HCT116 (cell line): ENCODE measurements at regions not wholly inside any gene's neighbourhood (a gene's known extent, or its start where the extent isn't known, plus 50 kb on each side); places are given as distances from the start of the nearest gene placed in this dataset.

Experiments
- ATAC-seq: fragments of 200-7000 bp; cut with Tn5 transposase; 2 replicates; pipeline ENCODE4 v1.9.1; 2020; ENCODE audit warnings: mild to moderate bottlenecking, moderate library complexity
- BruUV-seq: library from RNA; stranded (reverse); fragments of 400-500 nt; replicated peaks from 2 replicates; lab custom pipeline; 2021; lab: Mats Ljungman, UMichigan
- CTCF ChIA-PET: fragments of 300-600 bp; sonication (Branson Sonifier 250); formaldehyde crosslinking; loops from one replicate; lab custom pipeline; 2021; ENCODE audit warnings: antibody characterized with exemption; lab: Charles Lee
- POLR2A ChIA-PET: fragments of 300-600, 350-600 bp; sonication (Branson Sonifier 250); formaldehyde crosslinking; loops from one replicate; lab custom pipeline; 2021; ENCODE audit warnings: antibody characterized with exemption; lab: Charles Lee
- RAD21 ChIA-PET, 2 experiments: fragments of 300-600 bp; sonication (Branson Sonifier 250); formaldehyde crosslinking; loops; one replicate each; lab custom pipeline; 2023; ENCODE audit warnings: low total read pairs in 2 of 2; ENCODE audit not compliant: uncharacterized antibody in 2 of 2, unreplicated experiment in 2 of 2, low non-redundant PET in 1 of 2; lab: Charles Lee
- DNase-seq: peaks from one replicate; pipeline ENCODE4 v3.0.0-alpha.2; 2010; ENCODE audit warnings: low read depth, low spot score
- H2AFZ ChIP-seq: fragments of 200-600 bp; shearing (Covaris generic), sonication (generic); 2 replicates; pipeline ENCODE4 v1.6.1; 2017; ENCODE audit warnings: low read depth, mixed run types, mixed read lengths, antibody characterized with exemption, low read length; ENCODE audit not compliant: poor library complexity, severe bottlenecking
- H3K27ac ChIP-seq: 2 replicates; pipeline ENCODE4 v1.5.1; 2012; ENCODE audit warnings: low read depth, low read length
- H3K27me3 ChIP-seq: fragments of 200-600 bp; sonication (generic); 2 replicates; pipeline ENCODE4 v1.6.1; 2016; ENCODE audit warnings: mixed run types, low read length, mixed read lengths; ENCODE audit not compliant: insufficient read depth
- H3K36me3 ChIP-seq, 2 experiments: fragments of 200-500 bp in 1 of 2; fragments of 200-600 bp in 1 of 2; sonication (Bioruptor generic) in 1 of 2; sonication (generic) in 1 of 2; 2 replicates each; pipeline versions ENCODE4 v1.5.1 to v1.6.1; 2014 to 2016; ENCODE audit warnings: low read length in 2 of 2, inconsistent platforms in 1 of 2, mixed read lengths in 1 of 2, mixed run types in 1 of 2; ENCODE audit not compliant: insufficient read depth in 2 of 2, control insufficient read depth in 1 of 2
- H3K4me1 ChIP-seq, 2 experiments: fragments of 200-600 bp in 1 of 2; sonication (generic) in 1 of 2; 2 replicates each; pipeline versions ENCODE4 v1.5.1 to v1.6.1; 2012 to 2017; ENCODE audit warnings: low read length in 2 of 2, inconsistent platforms in 1 of 2, mild to moderate bottlenecking in 1 of 2, mixed read lengths in 1 of 2, mixed run types in 1 of 2, moderate library complexity in 1 of 2; ENCODE audit not compliant: insufficient read depth in 2 of 2, control insufficient read depth in 1 of 2
- H3K4me2 ChIP-seq: fragments of 200-600 bp; sonication (generic); 2 replicates; pipeline ENCODE4 v1.6.1; 2017; ENCODE audit warnings: mixed run types, low read length, mixed read lengths
- H3K4me3 ChIP-seq, 2 experiments: fragments of 200-600 bp in 1 of 2; sonication (generic) in 1 of 2; replicated peaks in 1 of 2; 2 replicates each; pipeline ENCODE4 v1.5.1; 2011 to 2016; ENCODE audit warnings: low read length in 2 of 2, control low read depth in 1 of 2, low read depth in 1 of 2, mild to moderate bottlenecking in 1 of 2, mixed read lengths in 1 of 2, mixed run types in 1 of 2
- H3K79me2 ChIP-seq: fragments of 200-600 bp; sonication (generic); 2 replicates; pipeline ENCODE4 v1.6.1; 2017; ENCODE audit warnings: mild to moderate bottlenecking, mixed run types, low read length, moderate library complexity, mixed read lengths; ENCODE audit not compliant: insufficient read depth
- H3K9ac ChIP-seq: fragments of 200-600 bp; sonication (generic); 2 replicates; pipeline ENCODE4 v1.6.1; 2016; ENCODE audit warnings: low read length, mixed read lengths
- H3K9me2 ChIP-seq: fragments of 200-600 bp; sonication (generic), shearing (Covaris generic); 2 replicates; pipeline ENCODE4 v1.6.1; 2017; ENCODE audit warnings: mixed run types, mild to moderate bottlenecking, moderate library complexity; ENCODE audit not compliant: insufficient read depth
- H3K9me3 ChIP-seq, 2 experiments: fragments of 200-500 bp in 1 of 2; fragments of 200-600 bp in 1 of 2; sonication (Bioruptor generic) in 1 of 2; sonication (generic) in 1 of 2; 2 replicates each; pipeline ENCODE4 v1.6.1; 2014 to 2017; ENCODE audit warnings: low read length in 2 of 2, mixed read lengths in 2 of 2, inconsistent platforms in 1 of 2, low read depth in 1 of 2, mild to moderate bottlenecking in 1 of 2, mixed run types in 1 of 2, moderate library complexity in 1 of 2; ENCODE audit not compliant: control insufficient read depth in 1 of 2, insufficient read depth in 1 of 2
- H4K20me1 ChIP-seq: fragments of 200-600 bp; sonication (generic), shearing (Covaris generic); 2 replicates; pipeline ENCODE4 v1.6.1; 2017; ENCODE audit warnings: mixed run types, mild to moderate bottlenecking, moderate library complexity; ENCODE audit not compliant: insufficient read depth
- EGR1 ChIP-seq: IDR thresholded peaks from 2 replicates; pipeline ENCODE4 v1.6.1; 2012; ENCODE audit warnings: low read depth
- ELF1 ChIP-seq: IDR thresholded peaks from 2 replicates; pipeline ENCODE4 v1.6.1; 2012; ENCODE audit warnings: low read depth, borderline replicate concordance
- EZH2 ChIP-seq: fragments of 200-600 bp; sonication (generic); IDR thresholded peaks from 2 replicates; pipeline ENCODE4 v1.6.1; 2017; ENCODE audit warnings: antibody characterized with exemption, mixed run types
- EZH2phosphoT487 ChIP-seq: fragments of 200-600 bp; IDR thresholded peaks from 2 replicates; pipeline ENCODE4 v1.6.1; 2018; ENCODE audit warnings: antibody characterized with exemption, borderline replicate concordance
- FOSL1 ChIP-seq: IDR thresholded peaks from 2 replicates; pipeline ENCODE4 v1.6.1; 2012; ENCODE audit warnings: low read depth
- JUND ChIP-seq: IDR thresholded peaks from 2 replicates; pipeline ENCODE4 v1.6.1; 2012
- POLR2AphosphoS5 ChIP-seq: IDR thresholded peaks from 2 replicates; pipeline ENCODE4 v1.6.1; 2011; ENCODE audit warnings: mild to moderate bottlenecking, low read depth, low read length, moderate library complexity
- RAD21 ChIP-seq: IDR thresholded peaks from 2 replicates; pipeline ENCODE4 v1.6.1; 2012; ENCODE audit warnings: low read depth, mild to moderate bottlenecking
- SIN3A ChIP-seq: IDR thresholded peaks from 2 replicates; pipeline ENCODE4 v1.6.1; 2012; ENCODE audit warnings: low read depth
- SP1 ChIP-seq: IDR thresholded peaks from 2 replicates; pipeline ENCODE4 v1.6.1; 2012; ENCODE audit warnings: low read depth
- SRF ChIP-seq: IDR thresholded peaks from 2 replicates; pipeline ENCODE4 v1.6.1; 2012; ENCODE audit warnings: low read depth
- TCF7L2 ChIP-seq: IDR thresholded peaks from 2 replicates; pipeline ENCODE4 v1.7.0; 2011; ENCODE audit warnings: borderline replicate concordance, inconsistent platforms; ENCODE audit not compliant: insufficient read depth, insufficient read length; ENCODE audit errors: extremely low read depth
- YY1 ChIP-seq: IDR thresholded peaks from 2 replicates; pipeline ENCODE4 v1.6.1; 2011; ENCODE audit warnings: low read length, low read depth, moderate library complexity, mild to moderate bottlenecking; ENCODE audit not compliant: insufficient replicate concordance; ENCODE audit errors: extremely low read depth
- ZFX ChIP-seq: fragments of 450-650 bp; IDR thresholded peaks from 2 replicates; pipeline ENCODE4 v1.6.1; 2017
- intact Hi-C: fragments of 100-400 bp; cut with micrococcal nuclease; formaldehyde crosslinking; loops from 2 replicates; pipeline ENCODE4 v1.10.0; 2022
- TF ChIP-seq, protein P1 (sequence below): IDR thresholded peaks from 2 replicates; pipeline ENCODE4 v1.6.1; 2012; ENCODE audit warnings: low read depth
- TF ChIP-seq, protein P2 (sequence below), 3 experiments: fragments of 200-600 bp in 1 of 3; sonication (generic) in 1 of 3; IDR thresholded peaks in 2 of 3; conservative IDR thresholded peaks in 1 of 3; 2 replicates each; pipeline ENCODE4 v1.5.1; 2012 to 2017; ENCODE audit warnings: low read depth in 2 of 3, low read length in 2 of 3, antibody characterized with exemption in 1 of 3, borderline replicate concordance in 1 of 3, control low read depth in 1 of 3, mild to moderate bottlenecking in 1 of 3, mixed read lengths in 1 of 3, mixed run types in 1 of 3, moderate library complexity in 1 of 3; ENCODE audit not compliant: insufficient read depth in 1 of 3
- TF ChIP-seq, protein P3 (sequence below): IDR thresholded peaks from 2 replicates; pipeline ENCODE4 v1.6.1; 2011; ENCODE audit warnings: mild to moderate bottlenecking, low read length, moderate library complexity; ENCODE audit not compliant: insufficient replicate concordance; ENCODE audit errors: extremely low read depth
- TF ChIP-seq, protein P4 (sequence below): IDR thresholded peaks from 2 replicates; pipeline ENCODE4 v1.6.1; 2012

DNA sequence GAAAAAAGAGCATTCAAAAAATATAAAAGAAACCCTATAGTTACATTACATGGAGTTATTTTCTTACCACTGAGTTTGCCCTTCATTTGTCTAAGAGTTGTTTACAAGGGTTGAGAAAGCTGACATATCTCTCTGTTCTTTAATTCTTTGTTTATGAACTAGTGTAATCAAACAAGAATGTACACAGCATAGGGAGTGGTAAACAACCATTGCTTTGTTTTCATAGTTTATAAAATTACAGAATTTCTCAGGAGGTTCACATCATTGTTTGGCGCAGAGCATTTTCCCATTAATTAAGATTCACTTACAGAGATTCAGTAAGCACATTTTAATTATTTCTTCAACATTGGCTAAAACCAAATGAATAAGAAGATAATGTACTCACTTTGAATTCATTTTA is 87.6 kb downstream of the IFI44 start:
- BruUV-seq = no TSS peak

More for the DNA sequence above, 87.6 kb downstream of the IFI44 start:
- no peaks in the 10 kb centered on the region for H3K79me2 ChIP-seq
- H3K4me2 ChIP-seq = no peak overlapping the region
- no peaks in the 10 kb centered on the region for H3K4me1 ChIP-seq
- TF ChIP-seq EGR1 (no peak), FOSL1 (no peak), TCF7L2 (no peak), EZH2phosphoT487 (no peak), ZFX (no peak), SIN3A (no peak), SP1 (no peak), RAD21 (no peak), SRF (no peak), EZH2 (no peak), JUND (no peak), YY1 (no peak), POLR2AphosphoS5 (no peak), ELF1 (no peak)
- TF ChIP-seq, protein P1, sequence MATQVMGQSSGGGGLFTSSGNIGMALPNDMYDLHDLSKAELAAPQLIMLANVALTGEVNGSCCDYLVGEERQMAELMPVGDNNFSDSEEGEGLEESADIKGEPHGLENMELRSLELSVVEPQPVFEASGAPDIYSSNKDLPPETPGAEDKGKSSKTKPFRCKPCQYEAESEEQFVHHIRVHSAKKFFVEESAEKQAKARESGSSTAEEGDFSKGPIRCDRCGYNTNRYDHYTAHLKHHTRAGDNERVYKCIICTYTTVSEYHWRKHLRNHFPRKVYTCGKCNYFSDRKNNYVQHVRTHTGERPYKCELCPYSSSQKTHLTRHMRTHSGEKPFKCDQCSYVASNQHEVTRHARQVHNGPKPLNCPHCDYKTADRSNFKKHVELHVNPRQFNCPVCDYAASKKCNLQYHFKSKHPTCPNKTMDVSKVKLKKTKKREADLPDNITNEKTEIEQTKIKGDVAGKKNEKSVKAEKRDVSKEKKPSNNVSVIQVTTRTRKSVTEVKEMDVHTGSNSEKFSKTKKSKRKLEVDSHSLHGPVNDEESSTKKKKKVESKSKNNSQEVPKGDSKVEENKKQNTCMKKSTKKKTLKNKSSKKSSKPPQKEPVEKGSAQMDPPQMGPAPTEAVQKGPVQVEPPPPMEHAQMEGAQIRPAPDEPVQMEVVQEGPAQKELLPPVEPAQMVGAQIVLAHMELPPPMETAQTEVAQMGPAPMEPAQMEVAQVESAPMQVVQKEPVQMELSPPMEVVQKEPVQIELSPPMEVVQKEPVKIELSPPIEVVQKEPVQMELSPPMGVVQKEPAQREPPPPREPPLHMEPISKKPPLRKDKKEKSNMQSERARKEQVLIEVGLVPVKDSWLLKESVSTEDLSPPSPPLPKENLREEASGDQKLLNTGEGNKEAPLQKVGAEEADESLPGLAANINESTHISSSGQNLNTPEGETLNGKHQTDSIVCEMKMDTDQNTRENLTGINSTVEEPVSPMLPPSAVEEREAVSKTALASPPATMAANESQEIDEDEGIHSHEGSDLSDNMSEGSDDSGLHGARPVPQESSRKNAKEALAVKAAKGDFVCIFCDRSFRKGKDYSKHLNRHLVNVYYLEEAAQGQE = no peak
- TF ChIP-seq, protein P2, sequence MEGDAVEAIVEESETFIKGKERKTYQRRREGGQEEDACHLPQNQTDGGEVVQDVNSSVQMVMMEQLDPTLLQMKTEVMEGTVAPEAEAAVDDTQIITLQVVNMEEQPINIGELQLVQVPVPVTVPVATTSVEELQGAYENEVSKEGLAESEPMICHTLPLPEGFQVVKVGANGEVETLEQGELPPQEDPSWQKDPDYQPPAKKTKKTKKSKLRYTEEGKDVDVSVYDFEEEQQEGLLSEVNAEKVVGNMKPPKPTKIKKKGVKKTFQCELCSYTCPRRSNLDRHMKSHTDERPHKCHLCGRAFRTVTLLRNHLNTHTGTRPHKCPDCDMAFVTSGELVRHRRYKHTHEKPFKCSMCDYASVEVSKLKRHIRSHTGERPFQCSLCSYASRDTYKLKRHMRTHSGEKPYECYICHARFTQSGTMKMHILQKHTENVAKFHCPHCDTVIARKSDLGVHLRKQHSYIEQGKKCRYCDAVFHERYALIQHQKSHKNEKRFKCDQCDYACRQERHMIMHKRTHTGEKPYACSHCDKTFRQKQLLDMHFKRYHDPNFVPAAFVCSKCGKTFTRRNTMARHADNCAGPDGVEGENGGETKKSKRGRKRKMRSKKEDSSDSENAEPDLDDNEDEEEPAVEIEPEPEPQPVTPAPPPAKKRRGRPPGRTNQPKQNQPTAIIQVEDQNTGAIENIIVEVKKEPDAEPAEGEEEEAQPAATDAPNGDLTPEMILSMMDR (IDR thresholded peaks at IDR 0.05 in 2 of 3, conservative IDR thresholded peaks at IDR 0.05 in 1 of 3; ENCODE audit: borderline replicate concordance in 1 of 3, insufficient read depth in 1 of 3, low read depth in 2 of 3, low read length in 2 of 3) = no peak
- TF ChIP-seq, protein P3, sequence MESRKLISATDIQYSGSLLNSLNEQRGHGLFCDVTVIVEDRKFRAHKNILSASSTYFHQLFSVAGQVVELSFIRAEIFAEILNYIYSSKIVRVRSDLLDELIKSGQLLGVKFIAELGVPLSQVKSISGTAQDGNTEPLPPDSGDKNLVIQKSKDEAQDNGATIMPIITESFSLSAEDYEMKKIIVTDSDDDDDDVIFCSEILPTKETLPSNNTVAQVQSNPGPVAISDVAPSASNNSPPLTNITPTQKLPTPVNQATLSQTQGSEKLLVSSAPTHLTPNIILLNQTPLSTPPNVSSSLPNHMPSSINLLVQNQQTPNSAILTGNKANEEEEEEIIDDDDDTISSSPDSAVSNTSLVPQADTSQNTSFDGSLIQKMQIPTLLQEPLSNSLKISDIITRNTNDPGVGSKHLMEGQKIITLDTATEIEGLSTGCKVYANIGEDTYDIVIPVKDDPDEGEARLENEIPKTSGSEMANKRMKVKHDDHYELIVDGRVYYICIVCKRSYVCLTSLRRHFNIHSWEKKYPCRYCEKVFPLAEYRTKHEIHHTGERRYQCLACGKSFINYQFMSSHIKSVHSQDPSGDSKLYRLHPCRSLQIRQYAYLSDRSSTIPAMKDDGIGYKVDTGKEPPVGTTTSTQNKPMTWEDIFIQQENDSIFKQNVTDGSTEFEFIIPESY = no peak
- TF ChIP-seq, protein P4, sequence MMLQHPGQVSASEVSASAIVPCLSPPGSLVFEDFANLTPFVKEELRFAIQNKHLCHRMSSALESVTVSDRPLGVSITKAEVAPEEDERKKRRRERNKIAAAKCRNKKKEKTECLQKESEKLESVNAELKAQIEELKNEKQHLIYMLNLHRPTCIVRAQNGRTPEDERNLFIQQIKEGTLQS = no peak
- no peak overlapping the region for H3K27ac ChIP-seq
- ChIA-PET POLR2A (no interaction called here), CTCF (no interaction called here), RAD21 (no interaction called here)
- no peak overlapping the region for H3K4me3 ChIP-seq
- H3K9me2 ChIP-seq = no peaks in the 10 kb centered on the region
- H3K27me3 ChIP-seq = no peaks in the 10 kb centered on the region
- DNase-seq = no peak
- no peak overlapping the region for H3K9ac ChIP-seq
- intact Hi-C loops = no loop called here
- no peak for ATAC-seq
- H4K20me1 ChIP-seq = no peaks in the 10 kb centered on the region
- H3K36me3 ChIP-seq = no peaks in the 10 kb centered on the region
- H2AFZ ChIP-seq = no peak overlapping the region
- H3K9me3 ChIP-seq = no peaks in the 10 kb centered on the region
